ENCODE measurements at regions not wholly inside any gene's neighbourhood (a gene's known extent, or its start where the extent isn't known, plus 50 kb on each side); places are given as distances from the start of the nearest gene placed in this dataset.

- no peak for TF ChIP-seq CTCF (optimal IDR thresholded peaks at IDR 0.05 in 1 of 3, IDR thresholded peaks at IDR 0.05 in 1 of 3, conservative IDR thresholded peaks at IDR 0.05 in 1 of 3; ENCODE audit: extremely low read depth in 1 of 3, insufficient read depth in 2 of 3, low read length in 3 of 3)
- TF ChIP-seq EZH2 (IDR thresholded peaks at IDR 0.05; ENCODE audit: low read length) = no peak
These were observed 128.2 kb downstream of the GALR1 start for GRCh38 chr18:77377813-77378212.

Data from keratinocyte (primary cell).